ELR (cell line): ENCODE measurements at regions not wholly inside any gene's neighbourhood (a gene's known extent, or its start where the extent isn't known, plus 50 kb on each side); places are given as distances from the start of the nearest gene placed in this dataset.
"Not testable (repeated sequence)": the region's sequence is repeated elsewhere in the genome, so short reads cannot be mapped to it uniquely, and the experiment has no call there.

Experiments
- DNase-seq: peaks from one replicate; pipeline ENCODE4 v3.0.0-alpha.2; 2015; ENCODE audit warnings: low read depth

DNA sequence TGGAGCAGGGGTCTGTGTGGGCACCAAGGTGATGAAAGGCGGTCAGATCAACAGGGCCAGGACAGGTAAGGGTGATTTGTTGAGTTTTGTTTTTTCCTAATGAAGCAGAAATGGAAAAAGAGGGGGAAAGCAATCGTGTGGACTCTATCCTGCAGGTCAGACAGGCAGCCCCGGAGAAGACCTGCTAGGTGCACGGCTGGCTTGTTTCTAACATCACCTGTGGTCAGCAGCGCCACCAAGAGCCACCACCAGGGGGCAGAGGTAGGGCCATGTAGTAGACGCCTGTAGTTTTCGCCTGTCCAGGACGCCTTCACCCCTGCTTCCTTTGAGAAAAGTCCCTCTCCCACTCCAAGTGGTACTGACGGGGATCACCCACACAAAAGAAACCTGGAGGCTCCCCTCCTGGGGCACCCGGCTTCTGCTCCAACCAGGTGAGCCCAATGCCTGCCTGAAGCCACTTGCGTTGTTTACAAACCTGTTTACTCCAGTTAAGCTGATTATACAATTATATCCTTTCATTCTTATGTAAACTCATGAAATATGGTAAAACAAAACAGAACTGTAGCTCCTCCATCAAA lies 54.2 kb upstream of the SEC14L1 start:
- peak; percentile 91 for DNase-seq

DNA sequence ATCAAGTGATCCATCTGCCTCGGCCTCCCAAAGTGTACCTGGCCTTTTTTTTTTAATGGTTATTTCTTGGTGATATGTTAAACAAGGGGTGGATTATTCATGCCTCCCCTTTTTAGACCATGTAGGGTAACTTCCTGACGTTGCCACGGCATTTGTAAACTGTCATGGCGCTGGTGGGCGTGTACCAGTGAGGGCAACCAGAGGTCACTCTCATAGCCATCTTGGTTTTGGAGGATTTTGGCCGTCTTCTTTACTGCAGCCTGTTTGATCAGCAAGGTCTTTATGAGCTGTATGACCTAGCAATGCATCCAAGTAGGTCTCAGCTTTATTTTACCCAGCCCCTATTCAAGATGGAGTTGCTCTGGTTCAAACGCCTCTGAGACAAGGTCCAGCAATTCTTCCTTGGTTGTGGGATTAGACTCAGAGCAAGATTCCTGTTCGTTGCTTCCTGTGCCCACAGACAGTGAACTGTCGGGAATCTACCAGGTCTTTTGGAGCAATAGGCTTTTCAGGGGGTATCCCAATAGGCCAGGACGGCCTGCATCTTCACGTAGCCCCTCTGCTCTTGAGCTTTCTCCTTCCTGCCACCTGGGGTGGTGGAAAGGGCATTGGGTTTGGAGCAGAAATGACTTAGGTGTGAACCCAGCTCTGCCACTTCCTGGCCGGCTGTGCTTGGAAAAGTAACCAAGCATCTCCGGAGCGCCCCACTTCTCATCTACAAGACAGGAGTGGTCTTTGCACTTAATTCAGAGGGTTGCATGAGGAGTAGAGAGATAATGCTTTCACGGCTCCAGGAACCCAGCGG lies 52.9 kb upstream of the SEC14L1 start:
- DNase-seq: no peak

DNA sequence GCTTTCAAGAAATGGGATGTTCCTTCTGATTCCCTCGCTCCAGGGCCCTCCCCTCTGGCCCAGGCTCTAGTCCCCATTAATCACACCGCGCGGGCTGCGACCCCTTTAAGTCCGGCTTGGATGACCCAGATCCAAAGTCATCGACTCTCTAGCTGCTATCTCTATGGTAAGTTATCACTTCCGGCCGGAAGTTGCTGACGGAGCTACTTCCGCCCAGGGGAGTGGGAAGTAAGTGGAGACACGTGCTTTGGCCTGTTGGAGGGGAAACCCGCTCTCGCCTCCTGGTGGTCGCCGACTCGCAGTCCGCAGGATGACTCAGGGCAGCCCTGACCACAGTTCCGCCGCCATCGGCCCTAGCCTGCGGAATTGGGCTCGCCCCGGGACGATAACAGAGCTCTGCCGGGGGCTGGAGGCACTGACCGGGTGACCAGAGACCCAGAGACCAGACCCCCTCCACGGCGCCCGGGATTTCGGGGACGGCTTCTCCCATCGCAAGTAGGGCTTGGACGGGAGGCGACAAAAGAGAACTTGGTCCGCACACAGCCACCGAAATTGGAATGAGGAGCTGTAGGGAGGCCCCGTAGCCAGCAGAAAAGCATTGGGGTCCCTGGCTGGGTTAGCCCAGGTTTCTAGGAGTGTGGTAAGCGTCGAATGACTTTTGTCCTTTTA lies 52.2 kb upstream of the SEC14L1 start:
- DNase-seq: peak; percentile 99

DNA sequence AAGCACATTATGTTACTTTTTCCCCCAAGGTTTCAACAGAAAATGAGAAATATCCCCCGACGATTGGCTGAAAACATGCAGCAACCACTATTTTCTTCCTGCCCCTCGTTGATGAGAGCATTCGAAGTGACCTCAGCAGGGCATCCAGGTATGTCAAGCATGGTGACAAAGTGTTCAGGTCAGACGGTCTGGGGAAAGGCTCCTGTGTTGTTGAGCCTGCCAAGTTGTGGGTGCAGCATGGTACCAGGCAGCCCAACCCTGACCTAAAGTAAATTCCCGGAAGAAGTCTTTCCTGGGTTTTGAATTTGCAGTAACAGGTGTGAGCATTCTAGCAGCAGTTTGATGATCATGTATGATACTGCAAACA lies 51.7 kb upstream of the SEC14L1 start:
- DNase-seq: peak; percentile 34

DNA sequence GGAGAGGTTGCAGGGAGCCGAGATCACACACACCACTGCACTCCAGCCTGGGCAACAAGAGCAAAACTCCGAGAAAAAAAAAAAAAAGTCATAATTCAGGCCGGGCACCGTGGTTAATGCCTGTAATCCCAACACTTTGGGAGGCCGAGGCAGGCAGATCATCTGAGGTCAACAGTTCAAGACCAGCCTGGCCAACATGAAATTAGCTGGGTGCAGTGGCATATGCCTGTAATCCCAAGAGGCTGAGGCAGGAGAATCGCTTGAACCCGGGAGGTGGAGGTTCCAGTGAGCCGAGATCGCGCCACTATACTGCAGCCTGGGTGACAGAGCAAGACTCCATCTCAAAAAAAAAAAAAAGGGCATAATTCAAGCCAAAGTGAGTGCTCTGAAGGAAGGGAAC lies 50.8 kb upstream of the SEC14L1 start:
- DNase-seq: not testable (repeated sequence)

DNA sequence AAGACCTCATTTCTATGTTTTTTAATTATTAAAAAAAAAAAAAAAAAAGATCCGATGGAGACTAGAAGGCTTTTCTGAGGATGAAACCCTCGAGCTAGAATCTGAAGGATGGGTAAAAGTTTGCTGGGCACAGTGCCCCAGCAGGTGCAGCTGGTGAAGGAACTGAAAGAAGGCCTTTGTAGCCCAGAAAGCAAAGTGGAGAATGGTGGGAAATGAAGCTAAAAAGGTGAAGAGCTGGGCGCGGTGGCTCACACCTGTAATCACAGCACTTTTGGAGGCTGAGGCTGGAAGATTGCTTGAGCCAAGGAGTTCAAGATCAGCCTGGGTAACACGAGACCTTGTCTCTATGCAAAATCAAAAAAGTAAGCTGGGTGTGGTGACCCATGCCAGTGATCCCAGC lies 50.3 kb upstream of the SEC14L1 start:
- no peak for DNase-seq
